ENCODE measurements at regions not wholly inside any gene's neighbourhood (a gene's known extent, or its start where the extent isn't known, plus 50 kb on each side); places are given as distances from the start of the nearest gene placed in this dataset.

- no peak for DNase-seq (ENCODE audit: low read depth)
These were observed 221.2 kb downstream of the IGSF11 start for GRCh38 chr3:118813472-118813871.

DNA sequence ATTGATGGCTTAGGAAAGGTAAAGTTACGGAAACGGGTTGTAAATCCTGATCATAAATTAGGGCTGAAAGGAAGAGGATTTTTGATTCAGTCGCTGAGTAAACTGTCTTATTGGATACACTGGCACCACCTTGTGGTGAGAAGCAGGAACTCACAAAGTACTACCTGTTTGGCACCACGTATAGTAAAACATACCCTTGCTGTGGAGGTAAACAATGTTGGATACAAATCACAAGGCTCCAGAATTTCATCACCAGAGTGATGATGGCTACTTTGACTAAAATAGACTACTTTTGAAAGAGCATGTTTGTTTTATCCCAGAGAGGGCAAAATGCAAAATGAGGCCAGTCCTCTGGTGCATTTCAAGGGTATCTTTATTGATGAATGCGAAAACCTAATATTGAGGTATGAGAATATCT lies 216.9 kb downstream of the IGSF11 start:
- DNase-seq (ENCODE audit: low read depth), result peak; percentile 59

DNA sequence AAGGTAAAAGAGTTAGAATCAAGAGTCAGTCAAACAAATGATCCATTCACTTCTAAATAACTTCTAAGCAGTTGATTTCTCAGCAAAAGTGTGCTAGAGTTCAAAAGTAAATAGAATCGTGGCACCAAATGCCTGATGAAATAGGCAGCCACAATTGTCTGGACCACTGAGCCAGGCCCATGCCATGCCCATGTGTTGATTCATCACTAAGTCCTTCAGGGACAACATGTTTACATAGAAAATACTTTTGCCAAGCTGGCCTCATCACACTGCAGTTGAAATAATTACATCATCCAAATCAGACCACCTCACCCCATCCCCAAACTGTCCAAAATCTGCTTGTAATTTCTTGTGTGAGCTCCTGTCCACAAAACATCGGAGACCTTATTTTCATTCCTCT lies 216.3 kb downstream of the IGSF11 start:
- peak; percentile 62 for DNase-seq (ENCODE audit: low read depth)

GRCh38 chr3:118823626-118824025 lies 211.0 kb downstream of the IGSF11 start:
- DNase-seq (ENCODE audit: low read depth), result no peak

DNA sequence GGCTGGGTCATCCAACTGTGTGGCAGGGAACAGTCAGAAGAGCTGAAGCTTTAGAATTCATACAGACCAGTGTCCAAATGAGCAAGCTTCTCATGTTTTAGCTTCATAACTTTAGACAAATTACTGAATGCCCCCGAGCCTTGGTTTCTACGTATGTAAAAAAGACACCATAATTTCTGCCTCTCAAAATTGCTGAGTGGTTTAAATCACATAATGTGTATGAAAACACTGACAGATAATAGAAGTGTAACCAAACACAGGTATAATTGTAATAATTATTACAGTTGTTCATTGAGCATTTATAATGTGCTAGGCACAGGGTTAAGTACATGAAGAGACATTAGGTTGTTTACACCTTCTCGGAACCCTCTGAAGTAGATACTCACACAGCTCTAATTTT lies 207.2 kb downstream of the IGSF11 start:
- DNase-seq (ENCODE audit: low read depth), result no peak

DNA sequence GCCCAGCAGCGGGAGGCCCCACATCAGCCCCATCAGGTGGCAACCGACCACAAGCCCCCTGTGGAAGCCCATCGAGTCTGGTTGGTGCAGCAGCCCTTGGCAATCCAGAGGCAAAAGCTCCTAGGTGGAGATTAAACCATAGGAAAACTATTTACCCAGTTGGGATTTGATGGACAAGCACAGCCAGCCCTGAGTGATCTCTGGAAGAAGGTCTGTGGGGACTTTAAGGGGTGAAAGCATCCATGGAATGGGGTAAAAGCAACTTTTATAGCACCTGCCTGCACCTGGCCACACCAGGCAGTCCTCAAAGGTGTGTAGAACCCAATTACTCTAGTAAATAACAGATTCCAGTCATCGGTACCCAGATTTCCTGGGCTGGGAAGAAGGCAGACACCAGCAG lies 206.3 kb downstream of the IGSF11 start:
- DNase-seq (ENCODE audit: low read depth), result no peak

DNA sequence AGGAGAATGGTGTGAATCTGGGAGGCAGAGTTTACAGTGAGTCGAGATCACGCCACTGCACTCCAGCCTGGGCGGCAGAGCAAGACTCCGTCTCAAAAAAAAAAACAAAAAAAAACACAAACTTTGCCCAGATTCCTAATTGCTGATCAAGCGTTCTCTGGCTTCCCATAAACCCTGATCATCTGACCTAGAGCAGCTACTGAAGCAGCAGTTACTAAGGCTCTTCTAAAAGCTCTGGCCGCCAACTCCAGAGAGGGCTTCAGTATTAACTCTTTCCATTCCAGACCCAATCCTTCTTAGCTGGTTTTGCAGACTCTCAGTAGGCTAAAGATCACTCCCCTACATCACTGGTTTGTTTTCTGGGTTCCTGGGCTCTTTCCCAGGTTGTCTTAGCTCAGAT lies 201.6 kb downstream of the IGSF11 start:
- peak; percentile 6 for DNase-seq (ENCODE audit: low read depth)

DNA sequence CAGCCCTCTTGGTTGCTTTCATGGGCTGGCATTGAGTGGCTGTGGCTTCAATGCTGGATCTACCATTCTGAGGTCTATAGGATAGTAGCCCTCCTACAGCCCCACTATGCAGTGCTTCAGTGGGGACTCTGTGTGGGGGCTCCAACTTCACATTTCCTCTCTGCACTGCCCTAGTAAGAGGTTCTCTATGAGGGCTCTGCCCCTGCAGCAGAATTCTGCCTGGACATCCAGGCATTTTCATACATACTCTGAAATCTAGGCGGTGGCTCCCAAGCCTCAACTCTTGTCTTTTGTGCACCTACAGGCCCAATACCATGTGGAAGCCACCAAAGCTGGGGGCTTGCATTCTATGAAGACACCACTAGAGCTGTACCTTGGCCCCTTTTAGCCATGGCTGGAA lies 195.8 kb downstream of the IGSF11 start:
- no peak for DNase-seq (ENCODE audit: low read depth)

- no peak for DNase-seq (ENCODE audit: low read depth)
These were observed 192.3 kb downstream of the IGSF11 start for GRCh38 chr3:118842147-118842863.

DNA sequence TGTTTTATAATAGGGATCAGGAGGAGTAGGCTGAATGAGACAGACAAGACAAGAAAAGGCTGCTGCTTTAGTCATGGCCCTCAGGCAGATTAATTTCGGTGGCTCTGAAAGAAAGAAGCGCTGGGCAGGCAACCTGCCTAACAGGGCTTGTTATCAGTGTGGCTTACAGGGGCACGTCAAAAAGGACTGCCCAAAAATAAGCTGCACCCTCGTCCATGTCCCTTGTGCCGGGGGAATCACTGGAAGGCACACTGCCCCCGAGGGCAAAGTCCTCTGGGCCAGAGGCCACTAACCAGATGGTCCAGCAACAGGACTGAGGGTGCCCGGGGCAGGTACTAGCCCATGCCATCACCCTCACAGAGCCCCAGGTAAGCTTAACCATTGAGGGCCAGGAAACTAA lies 188.5 kb downstream of the IGSF11 start:
- no peak for DNase-seq (ENCODE audit: low read depth)

All from renal cortical epithelial cell (primary cell).